Hepatic stellate cell (primary cell): ENCODE measurements at regions not wholly inside any gene's neighbourhood (a gene's known extent, or its start where the extent isn't known, plus 50 kb on each side); places are given as distances from the start of the nearest gene placed in this dataset.

Experiments used
- DNase-seq: peaks from one replicate; pipeline ENCODE4 v3.0.0; 2011; ENCODE audit warnings: low spot score

DNA sequence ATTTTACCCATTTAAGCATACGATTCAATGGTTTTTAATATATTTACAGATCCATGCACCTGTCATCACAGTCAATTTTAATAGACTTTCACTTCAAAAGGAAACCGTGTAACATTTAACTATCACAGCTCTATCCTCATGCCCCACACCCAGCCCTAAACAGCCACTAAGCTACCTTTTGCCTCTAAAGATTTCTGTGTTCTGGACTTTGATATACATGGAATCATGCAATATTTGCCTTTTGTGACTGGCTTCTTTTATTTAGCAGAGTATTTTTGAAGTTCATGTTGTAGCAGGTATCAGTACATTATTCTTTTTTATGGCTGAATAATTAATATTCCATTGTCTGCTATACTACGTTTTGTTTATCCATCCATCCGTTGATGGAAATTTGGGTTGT is 50.3 kb upstream of the STX16 start:
- no peak for DNase-seq

DNA sequence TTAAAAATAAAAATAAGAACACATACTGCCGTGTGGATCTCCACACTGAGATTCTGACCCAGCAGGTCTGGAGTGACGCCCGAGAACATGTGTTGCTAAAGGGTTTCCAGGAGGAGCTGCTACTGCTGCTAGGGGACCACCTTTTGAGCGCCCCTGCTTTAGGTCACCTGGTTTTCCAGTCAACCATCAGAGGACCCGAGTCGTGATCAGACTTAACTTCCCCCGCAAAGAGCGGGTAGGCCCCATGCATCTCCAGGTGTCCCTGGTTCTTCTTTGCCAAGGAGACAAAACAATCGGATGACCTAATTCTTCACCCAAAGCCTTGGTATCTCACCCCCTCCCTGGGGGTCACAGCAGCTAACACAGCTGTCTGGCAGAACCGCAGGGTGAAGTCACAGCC is 51.1 kb upstream of the STX16 start:
- no peak for DNase-seq

DNA sequence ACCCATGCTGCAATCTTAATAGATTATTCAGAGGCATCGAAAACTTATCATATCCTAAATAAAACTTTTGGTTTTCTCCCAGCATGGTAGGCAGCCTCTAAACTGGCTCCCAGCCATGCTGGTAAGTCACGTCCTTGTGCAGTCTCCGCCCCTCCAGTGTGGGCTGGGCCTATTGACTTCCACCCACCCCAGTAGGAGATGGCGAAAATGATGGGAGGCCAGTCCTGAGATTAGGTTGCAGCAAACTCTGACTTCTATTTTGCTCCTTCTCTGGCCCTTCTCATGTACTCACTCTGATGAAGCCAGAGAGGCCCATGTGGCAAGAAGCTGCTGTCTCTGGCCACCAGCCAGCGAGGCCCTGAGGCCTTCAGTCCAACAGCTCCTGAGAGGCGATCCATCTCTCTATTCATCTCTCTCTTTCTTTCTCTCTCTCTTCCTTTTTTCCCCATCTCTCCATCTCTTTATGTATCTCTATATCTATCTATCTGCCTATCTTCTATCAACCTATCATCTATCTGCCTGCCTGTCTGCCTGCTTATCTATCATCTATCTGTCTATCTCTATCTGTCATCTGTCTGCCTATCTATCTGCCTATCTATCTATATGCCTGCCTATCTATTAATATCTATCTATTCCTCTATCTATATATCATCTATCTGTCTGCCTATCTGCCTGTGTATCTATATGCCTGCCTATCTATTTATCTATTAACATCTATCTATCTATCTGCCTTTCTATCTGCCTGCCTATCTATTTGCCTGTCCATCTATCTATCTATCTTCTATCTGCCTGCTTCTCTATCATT is 52.7 kb upstream of the STX16 start:
- DNase-seq = peak; percentile 26

DNA sequence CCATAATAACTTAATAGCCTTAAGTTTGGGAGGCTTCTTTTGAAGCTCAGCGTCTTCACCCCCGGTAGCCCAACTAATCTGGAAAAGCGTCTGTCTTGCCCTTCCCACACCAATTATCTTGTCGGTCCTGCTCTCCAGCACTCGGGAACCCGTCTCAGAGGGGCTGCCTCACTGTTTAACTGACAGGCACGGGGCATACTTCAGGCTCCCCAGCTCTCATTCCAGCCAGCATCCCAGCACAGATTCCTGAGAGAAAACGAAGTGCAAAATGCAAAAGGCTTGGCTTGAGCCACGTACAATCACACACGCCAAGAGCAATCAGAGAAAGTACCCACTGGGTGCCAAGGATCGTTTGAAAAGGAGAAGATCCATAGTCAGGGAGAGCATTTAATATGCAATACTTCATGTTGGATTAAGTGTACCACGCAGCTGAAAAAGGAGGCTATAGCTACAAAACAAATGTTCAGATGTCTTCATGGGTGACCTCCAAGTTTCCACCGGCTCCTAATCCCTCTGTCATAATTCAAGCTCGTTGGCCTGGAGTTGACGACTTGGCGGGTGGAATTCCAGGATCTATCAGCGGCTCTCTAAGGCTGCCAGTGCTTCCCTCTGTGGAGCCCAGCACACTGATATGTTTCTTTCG is 53.7 kb upstream of the STX16 start:
- DNase-seq = no peak

DNA sequence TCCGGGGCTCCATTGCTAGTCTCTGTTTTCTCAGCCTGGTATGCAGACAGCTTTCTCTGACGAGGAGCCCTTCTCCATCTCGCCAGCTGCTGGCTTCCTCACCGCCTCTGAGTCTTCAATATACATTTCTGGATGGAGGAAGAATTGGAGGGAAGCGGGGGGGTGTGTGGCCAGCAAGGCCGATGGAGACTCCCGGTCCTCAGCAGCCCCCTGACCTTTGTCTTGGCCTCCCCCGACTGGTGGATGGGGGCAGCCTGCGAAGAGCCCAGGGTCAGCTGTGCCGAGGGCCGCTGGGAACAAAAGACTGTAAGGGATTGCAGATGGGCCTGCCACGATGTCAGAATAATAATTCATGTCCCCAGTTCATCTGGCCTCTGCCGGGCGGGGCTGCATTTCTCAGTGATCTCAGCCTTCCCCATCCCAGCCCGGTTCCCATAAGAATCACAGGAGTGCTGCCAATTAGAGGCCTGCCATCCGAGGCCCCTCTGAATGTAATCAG is 54.3 kb upstream of the STX16 start:
- DNase-seq = no peak

DNA sequence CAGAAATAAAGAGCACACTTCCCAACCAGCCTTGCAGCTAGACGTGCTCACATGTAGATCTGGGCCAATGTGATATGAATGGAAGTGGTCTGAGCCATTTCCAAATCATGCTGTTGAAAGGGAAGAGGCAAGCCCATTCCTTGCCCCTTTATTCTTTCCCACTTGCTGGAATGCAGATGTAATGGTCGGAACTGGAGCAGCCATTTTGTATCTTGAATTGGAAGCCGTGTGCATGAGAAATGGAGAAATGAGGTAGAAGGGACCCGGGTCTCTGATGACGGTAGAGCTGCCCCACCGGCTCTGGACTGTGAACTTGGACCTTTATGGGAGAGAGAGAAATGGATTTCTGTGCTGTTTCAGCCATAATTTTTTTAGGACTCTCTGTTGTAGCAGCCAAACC is 54.8 kb upstream of the STX16 start:
- DNase-seq = no peak

DNA sequence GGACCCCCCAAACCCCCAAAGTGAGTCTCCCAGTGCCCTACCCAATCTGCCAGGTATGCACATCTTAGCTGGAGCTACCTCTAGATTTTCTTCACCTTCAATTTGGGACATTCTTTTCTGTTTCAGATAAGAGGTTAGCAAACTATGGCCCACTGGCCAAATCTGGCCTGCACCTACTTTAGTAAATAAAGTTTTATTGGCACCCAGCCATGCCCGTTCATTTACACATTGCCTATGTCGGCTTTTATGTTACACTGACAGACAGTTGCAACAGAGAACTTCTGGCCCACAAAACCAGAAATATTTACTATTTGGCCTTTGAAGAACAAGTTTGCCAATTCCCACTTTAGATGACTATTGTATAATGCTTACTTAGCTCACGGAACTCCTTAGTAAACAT is 55.9 kb upstream of the STX16 start:
- DNase-seq = no peak

DNA sequence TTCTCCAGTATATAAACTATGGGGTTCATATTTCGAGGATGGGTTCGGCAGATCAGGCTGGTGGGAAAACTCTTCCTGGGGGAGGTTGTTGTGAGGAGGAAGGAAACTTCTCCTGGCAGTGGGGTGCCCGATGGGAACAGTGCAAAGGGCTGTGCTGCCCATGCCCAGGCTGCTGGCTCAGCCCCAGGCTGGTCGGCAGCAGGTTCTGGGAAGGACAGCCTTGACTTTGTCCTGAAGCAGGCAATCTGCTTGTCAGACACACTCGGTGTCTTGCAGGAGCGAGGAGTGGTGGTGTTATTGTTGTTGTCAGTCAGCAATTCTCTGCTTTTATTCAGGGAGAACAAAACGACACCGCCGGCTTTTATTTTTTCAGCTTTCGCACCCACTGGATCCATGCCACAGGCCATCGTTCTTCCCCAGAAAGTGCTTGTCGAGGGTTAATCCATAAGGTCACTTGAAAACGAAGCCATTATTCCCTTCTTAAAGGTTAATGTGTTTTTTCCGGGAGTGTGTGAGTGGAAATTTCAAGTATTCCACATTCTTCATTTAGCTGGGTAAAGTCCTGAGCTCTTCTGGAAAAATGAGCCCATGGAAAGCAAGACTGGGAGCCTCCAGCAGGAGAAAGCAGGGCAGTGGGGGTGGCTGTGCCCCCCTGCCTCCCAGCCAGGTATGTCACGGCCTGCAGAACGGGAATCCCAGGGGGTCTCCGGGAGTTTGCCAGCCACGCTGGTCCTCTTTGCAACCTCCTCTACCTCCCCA is 57.0 kb upstream of the STX16 start:
- no peak for DNase-seq

DNA sequence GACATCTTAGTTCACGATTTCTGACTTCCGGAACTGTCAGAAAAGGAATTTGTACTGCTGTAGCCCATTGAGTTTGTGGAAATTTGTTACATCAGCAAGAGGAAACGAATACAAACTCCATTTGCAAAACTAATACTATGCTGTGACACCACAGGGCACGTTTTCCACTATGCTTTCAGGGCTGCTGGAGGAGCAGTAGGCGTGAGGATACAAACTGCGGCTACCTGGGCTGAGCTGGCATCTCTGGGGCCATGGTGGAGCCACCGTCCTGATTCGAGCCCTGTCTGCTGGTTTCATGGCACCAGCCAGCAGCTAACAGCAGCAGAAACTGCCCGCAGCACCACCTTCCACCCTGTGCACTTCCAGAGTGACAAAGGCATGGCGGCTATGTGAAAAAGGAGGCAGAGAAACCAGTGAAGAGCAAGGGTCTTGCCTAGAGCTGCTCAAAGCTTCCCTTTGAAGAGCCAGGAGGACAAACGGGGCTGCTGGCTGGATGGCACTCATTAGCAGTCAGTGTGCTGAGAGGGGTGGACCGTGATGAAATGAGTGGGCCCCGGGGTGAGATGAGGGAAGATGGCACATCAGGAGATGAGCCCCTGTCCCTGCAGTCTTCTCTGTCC is 58.9 kb upstream of the STX16 start:
- DNase-seq = no peak

DNA sequence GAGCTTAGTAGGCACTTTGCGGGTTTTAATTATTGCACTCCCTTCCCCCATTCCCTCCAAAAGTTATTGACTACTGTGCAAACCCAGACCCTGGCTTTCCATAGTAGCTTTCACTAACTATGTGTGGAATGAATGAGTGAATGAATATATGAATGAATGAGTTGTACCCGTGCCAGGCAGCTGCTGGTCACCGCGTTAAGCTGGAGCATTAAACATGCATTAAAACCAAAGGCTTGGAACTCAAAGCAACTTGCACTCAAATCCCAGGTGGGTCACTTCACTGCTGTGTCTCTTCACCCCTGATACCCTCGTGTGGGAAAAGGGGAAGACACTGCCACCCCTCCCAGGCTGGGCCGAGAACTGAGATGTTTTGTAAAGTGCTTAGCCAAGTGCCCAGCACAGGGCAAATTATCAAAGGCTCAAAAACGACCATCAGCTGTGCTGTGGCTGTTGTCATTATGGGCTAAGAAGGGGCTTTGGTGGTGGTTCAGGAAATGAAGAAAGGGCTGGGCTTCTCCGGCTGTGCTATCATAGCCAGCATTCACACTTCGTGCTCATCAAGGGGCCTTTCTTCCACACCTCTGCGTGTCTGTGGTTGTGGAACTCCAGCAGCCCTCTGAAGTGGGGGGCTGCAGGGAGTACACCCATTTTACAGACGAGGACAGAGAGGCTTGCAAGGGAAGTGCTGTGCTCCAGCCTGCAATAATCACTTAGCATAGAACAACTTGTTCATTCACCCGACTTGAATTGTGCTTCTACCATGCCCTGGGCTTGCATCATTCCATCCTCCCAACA is 60.2 kb upstream of the STX16 start:
- DNase-seq = no peak

DNA sequence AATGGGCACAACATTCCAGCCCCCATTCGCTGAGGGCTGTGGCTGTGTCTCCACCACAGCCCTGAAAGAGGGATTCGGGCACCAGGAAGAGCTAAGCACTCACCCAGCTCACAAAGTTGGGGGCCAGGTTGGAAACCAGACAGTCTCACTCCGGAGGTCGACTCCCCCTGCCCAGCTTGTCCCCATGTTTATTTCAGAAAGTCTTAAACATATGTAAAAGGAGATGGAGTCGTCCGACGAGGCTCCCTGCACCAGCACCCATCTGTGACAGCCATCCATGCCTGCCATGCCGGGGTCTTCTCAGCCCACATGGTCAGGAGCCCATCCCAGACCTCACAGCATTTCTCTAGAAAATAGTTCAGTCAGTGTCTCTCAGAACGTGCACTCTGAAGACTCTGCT is 63.6 kb upstream of the STX16 start:
- DNase-seq = no peak

DNA sequence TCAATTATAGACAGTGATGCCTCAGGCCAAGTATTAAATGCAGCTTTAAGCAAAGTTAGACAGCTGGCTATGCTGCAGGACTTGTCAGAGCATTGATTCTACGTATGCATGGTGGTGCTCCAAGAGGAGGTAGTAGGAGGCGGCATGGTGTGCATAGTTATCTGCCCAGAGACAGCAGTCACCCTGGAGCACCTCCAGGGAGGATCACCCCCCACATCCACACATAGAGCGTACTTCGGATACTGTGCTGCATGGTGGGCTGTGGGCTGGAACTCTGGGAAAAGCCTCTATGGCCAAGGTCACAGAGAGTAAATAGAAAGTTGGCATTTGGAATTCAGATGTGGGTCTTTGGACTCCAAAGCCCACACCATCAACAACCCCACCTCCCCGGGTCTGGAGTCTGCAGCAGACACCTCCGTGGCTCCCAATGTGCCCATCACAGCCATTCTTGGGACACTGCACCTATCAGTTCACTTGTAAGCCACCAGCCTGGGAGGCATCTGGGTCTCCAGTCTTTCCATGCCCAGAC is 64.5 kb upstream of the STX16 start:
- no peak for DNase-seq

DNA sequence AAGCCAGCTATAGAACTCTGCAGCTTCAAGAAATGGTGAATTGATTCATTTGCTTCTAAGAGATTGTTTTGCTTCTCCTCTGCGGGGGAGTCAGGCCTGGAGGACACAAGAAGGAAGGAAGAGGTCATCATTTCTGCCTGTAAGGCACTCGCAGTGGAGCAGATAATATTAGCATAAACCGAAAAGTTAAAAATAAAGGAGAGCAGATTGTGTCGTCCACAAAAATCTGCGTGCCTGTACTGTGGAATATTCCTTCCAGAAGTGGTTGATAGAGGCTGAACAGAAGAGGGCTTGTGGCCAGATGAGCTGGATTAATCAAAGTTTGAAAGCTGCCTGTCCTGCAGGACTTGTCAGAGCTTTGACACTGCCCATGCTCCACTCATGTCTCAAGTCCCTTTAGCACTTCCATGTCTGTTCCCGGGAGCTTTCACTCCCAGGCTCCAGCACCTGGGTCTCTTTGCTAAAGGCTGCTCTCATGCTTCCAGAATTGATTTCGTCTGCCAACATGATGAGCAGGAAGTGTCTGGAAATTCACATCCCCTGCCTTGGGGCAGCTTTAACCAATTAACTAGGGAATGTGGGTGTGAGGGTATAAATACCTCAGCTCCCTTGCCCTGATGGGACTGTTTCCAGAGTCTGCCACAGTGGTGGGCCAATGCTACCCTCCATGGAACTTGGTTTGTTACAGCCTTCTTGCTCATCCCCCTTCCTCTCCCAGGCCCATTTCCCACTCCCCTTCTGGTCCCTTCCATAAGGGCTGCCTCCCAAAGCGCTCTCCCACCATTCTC is 65.1 kb upstream of the STX16 start:
- no peak for DNase-seq

DNA sequence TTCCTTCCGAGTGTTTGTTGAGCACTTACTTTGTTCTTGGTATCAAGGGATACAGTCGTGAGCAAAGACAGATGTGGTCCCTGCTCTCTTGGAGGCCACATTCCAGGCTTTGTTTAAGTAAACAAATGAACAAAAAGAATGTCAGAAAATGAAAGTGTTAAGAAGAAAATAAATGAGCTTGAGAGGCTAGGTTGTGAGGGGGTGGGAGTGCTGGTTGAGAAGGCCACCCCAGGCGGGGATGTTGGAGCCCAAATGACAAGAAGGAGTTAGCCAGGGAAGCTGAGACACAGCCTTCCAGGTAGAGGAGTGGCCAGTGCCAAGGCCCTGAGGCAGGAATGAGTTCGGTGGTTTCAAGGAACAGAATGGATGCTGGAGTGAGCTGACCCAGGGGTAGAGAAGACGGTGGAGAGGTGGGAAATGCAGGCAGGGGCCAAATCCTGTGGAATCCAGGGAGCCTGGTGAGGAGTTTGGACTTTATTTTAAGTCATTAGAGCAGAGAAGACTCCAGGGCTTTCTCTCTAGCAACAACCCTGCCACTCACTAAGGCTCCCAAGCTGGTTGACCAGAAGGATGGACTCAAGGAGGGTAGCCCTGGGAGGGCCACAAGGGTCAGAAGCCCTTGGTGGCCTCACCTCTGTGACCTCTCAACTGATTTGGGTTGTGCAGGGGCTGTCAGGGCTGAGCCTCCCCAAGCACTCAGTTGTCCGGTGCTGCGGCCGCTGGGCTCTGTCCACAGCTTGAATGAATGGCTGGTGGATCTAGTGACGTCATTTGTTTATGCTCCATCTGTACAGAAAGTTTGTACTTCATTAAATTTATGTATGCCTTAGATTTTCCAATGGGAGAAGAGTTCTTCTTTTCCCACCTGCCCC is 66.0 kb upstream of the STX16 start:
- peak; percentile 54 for DNase-seq

DNA sequence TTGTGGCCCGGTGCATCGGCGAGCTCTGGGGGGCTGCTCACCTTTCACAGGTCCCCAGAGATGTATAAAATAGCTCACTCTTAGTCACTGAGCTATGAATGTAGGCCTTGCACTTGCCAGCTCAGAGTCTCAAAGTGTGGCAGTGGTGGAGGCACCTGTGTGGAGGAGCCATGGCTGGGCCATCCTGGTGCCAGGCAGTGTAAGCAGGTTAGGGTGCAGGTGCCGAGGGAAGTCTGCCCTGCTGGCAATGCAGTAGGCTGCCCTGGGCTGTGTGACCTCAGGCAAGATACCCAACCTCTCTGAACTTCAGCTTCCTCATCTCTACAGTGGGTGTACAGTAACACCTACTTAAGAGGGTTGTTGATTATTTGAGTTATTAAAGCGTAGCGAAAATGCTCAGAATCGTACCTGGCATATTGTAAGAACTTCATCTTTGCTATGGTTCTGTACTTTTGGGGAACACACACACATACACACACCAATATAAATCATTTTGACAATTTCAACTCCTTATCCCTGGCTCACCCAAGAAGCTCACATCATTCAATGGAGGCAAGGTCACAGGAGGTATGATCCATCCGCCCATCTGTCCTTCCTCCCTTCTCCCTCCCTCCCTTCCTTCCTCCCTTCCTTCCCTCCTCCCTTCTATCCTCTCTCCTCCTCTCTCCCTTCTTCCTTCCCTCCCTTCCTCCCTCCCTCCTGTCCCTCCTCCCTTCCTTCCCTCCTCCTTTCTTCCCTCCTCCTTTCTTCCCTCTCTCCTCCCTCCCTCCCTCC is 66.8 kb upstream of the STX16 start:
- DNase-seq = no peak

DNA sequence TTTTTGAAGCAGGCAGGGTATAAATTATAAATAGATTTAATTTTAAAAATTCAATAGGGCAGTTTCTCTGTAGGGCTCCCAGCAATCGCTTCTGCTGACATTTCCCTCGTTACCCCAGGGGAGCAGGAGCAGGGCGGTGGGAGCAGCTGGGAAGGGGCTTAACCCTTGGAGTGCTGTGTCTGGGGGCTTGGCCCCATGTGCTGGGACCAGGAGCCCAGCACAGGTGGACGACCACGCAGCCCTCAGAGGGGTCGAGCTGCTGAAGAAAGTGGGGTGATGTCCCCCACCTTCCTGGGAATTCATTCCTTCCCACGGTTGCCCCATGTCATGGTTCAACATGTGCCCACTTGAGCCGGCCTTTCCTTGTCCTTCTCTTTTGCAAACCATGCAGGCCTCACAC is 67.5 kb upstream of the STX16 start:
- no peak for DNase-seq

DNA sequence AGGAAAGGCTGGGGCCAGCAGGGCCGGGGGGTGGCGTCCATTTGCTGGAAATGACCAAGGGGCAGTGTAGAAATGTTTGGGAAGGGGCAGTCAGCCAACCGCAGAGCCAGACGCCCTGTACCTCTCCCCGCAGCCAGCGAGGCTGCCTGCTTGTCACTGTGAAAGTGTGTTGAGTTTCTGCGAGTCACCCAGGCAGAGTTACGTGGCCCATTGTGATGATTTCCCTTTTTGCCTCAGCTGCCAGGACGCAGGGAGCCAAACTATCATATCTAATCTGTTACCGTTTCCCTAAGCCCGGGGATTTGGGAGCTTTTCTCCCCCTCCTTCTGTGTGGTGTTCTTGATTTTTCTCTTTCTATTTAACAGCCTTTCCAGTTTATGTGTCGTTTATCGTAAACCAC is 67.9 kb upstream of the STX16 start:
- no peak for DNase-seq

DNA sequence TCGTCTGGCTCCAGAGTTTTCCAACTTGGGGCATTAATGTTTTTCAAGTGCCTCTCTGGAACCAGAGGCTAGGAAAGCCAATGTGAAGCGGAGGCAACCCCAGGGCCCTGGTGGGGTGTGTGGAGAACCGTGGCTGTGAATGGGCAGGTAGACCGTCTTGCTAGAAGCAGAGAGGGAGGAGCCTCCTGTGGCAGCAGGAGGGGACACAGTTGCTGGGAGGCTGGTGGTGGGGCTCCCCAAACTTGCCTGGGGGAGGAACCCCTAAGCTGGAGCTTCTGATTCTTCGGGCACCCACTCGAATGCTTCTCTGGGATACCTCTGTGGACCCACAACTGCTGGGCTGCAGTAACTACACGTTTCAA is 65.3 kb upstream of the APCDD1L start:
- no peak for DNase-seq
